Gastrocnemius medialis (tissue), 4 donors: ENCODE measurements at regions not wholly inside any gene's neighbourhood (a gene's known extent, or its start where the extent isn't known, plus 50 kb on each side); places are given as distances from the start of the nearest gene placed in this dataset.

Experiments
- ATAC-seq, 2 donors: fragments of 150-250 bp; one replicate each; pipeline ENCODE4 v1.9.1; 2016
- DNase-seq, 2 donors: peaks; one replicate each; pipeline ENCODE4 v3.0.0-alpha.2; 2019
- H3K27ac ChIP-seq, 4 donors: fragments of 200-600 bp; sonication (generic); 1 replicate in 1 of 4; 2 replicates in 3 of 4; pipeline ENCODE4 v1.5.1; 2016 to 2018; ENCODE audit warnings: mild to moderate bottlenecking in 2 of 4, moderate library complexity in 1 of 4
- H3K27me3 ChIP-seq, 3 donors: fragments of 200-600 bp; sonication (generic) in 2 of 3; 1 replicate in 1 of 3; 2 replicates in 2 of 3; pipeline versions ENCODE4 v1.5.1 to v1.6.0; 2016 to 2019; ENCODE audit warnings: mild to moderate bottlenecking in 1 of 3, moderate library complexity in 1 of 3
- H3K36me3 ChIP-seq, 2 donors: fragments of 200-600 bp; sonication (generic) in 1 of 2; one replicate each; pipeline ENCODE4 v1.5.1; 2017 to 2018
- H3K4me1 ChIP-seq, 2 donors: fragments of 200-600 bp; sonication (generic) in 1 of 2; one replicate each; pipeline ENCODE4 v1.5.1; 2016 to 2017; ENCODE audit warnings: mild to moderate bottlenecking in 2 of 2
- H3K4me3 ChIP-seq, 4 donors: fragments of 200-600 bp; sonication (generic) in 3 of 4; 1 replicate in 1 of 4; 2 replicates in 3 of 4; pipeline ENCODE4 v1.5.1; 2016 to 2019; ENCODE audit warnings: mild to moderate bottlenecking in 2 of 4
- H3K9me3 ChIP-seq, 3 donors: fragments of 200-600 bp; sonication (generic) in 2 of 3; 1 replicate in 1 of 3; 2 replicates in 2 of 3; pipeline ENCODE4 v1.5.1; 2016 to 2019
- CTCF ChIP-seq, 5 experiments: fragments of 450-650 bp in 3 of 5; fragments of 200-600 bp in 2 of 5; sonication (generic) in 2 of 5; IDR thresholded peaks in 4 of 5; conservative IDR thresholded peaks in 1 of 5; 1 replicate in 4 of 5; 2 replicates in 1 of 5; pipeline ENCODE4 v1.5.1; 2016 to 2019; ENCODE audit warnings: antibody characterized with exemption in 5 of 5, mild to moderate bottlenecking in 3 of 5, moderate library complexity in 3 of 5
- POLR2A ChIP-seq, 2 donors: fragments of 450-650 bp; IDR thresholded peaks; one replicate each; pipeline ENCODE4 v1.6.1; 2017; ENCODE audit warnings: antibody characterized with exemption in 2 of 2, mild to moderate bottlenecking in 2 of 2, moderate library complexity in 2 of 2
- in situ Hi-C, 4 donors: fragments of 200-750 bp; cut with MboI; loops; one replicate each; pipeline versions ENCODE4 v1.15.0 to v1.8.0; 2017; ENCODE audit warnings: low sequenced_read_pairs in 4 of 4
- intact Hi-C: fragments of 100-400 bp; cut with DNase I; formaldehyde crosslinking; loops from one replicate; pipeline ENCODE4 v1.15.1; 2023; ENCODE audit warnings: low total_unique reads

- intact Hi-C loops: no loop called here
- in situ Hi-C loops: no loop called here
Measured at GRCh38 chr15:70539912-70540530, 223.3 kb downstream of the UACA start.

GRCh38 chr15:70539409-70539808, 223.9 kb downstream of the UACA start:
- no peaks in the 10 kb centered on the region for H3K4me1 ChIP-seq
- in situ Hi-C loops (no loop called here), intact Hi-C loops (no loop called here)
- ATAC-seq (no peak), DNase-seq (no peak)
- H3K4me3 ChIP-seq: no peak overlapping the region
- no peak overlapping the region for H3K27ac ChIP-seq
- H3K27me3 ChIP-seq: peaks cover 0 to 5% (median 0%) of the 10 kb centered on the region in 3 donors
- no peaks in the 10 kb centered on the region for H3K36me3 ChIP-seq
- no peaks in the 10 kb centered on the region for H3K9me3 ChIP-seq
- TF ChIP-seq POLR2A (IDR thresholded peaks at IDR 0.05) (no peak), CTCF (IDR thresholded peaks at IDR 0.05 in 4 of 5, conservative IDR thresholded peaks at IDR 0.05 in 1 of 5) (no peak)

More at GRCh38 chr15:70539912-70540530, 223.3 kb downstream of the UACA start:
- no peaks in the 10 kb centered on the region for H3K4me1 ChIP-seq
- no peaks in the 10 kb centered on the region for H3K9me3 ChIP-seq
- H3K36me3 ChIP-seq: no peaks in the 10 kb centered on the region
- H3K27ac ChIP-seq: no peak overlapping the region
- ATAC-seq (no peak), DNase-seq (no peak)
- peaks cover 0 to 5% (median 0%) of the 10 kb centered on the region in 3 donors for H3K27me3 ChIP-seq
- no peak for TF ChIP-seq POLR2A (IDR thresholded peaks at IDR 0.05)
- no peak for TF ChIP-seq CTCF (IDR thresholded peaks at IDR 0.05 in 4 of 5, conservative IDR thresholded peaks at IDR 0.05 in 1 of 5)
- H3K4me3 ChIP-seq: no peak overlapping the region

- no peak overlapping the region for H3K4me3 ChIP-seq
- in situ Hi-C loops: no loop called here
- no peaks in the 10 kb centered on the region for H3K9me3 ChIP-seq
- ATAC-seq (no peak), DNase-seq (no peak)
- no peaks in the 10 kb centered on the region for H3K36me3 ChIP-seq
- H3K27ac ChIP-seq: no peak overlapping the region
- peaks cover 0 to 5% (median 0%) of the 10 kb centered on the region in 3 donors for H3K27me3 ChIP-seq
- TF ChIP-seq POLR2A (IDR thresholded peaks at IDR 0.05) (no peak), CTCF (IDR thresholded peaks at IDR 0.05 in 4 of 5, conservative IDR thresholded peaks at IDR 0.05 in 1 of 5) (no peak)
- H3K4me1 ChIP-seq: no peaks in the 10 kb centered on the region
- intact Hi-C loops: no loop called here
Measured at GRCh38 chr15:70538278-70538677, 225.1 kb downstream of the UACA start.

DNA sequence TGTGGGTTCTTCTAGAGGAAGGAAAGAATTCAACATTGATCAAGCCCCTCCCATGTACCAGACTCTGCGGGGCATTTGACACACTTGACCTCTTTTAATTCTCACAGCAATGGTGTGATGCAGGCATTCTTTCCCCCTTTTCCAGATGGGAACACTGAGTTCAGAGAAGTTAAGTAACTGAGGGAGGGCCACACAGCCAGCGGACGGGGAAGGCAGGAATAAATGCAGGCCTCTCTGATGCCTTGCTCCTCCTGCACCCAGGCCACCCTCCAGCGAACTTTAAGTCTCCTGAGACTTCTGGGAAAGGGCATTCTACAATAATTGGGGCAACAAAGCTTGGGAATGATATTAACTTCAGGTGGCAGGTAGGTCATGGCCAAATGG, 227.4 kb downstream of the UACA start:
- Histone ChIP-seq H3K4me1 (no peaks in the 10 kb centered on the region), H3K9me3 (no peaks in the 10 kb centered on the region), H3K27me3 (peaks cover 0 to 5% (median 0%) of the 10 kb centered on the region in 3 donors), H3K4me3 (no peak overlapping the region), H3K36me3 (no peaks in the 10 kb centered on the region), H3K27ac (no peak overlapping the region)
- no peak for ATAC-seq
- no peak for DNase-seq
- TF ChIP-seq POLR2A (IDR thresholded peaks at IDR 0.05) (no peak), CTCF (IDR thresholded peaks at IDR 0.05 in 4 of 5, conservative IDR thresholded peaks at IDR 0.05 in 1 of 5) (no peak)
- in situ Hi-C loops: no loop called here
- intact Hi-C loops: no loop called here
